ENCODE measurements at regions not wholly inside any gene's neighbourhood (a gene's known extent, or its start where the extent isn't known, plus 50 kb on each side); places are given as distances from the start of the nearest gene placed in this dataset.

GRCh38 chr2:193076995-193077394 is 882.3 kb upstream of the TMEFF2 start:
- TF ChIP-seq CTCF (IDR thresholded peaks at IDR 0.05; ENCODE audit: low read depth, low read length) (no peak), EZH2phosphoT487 (IDR thresholded peaks at IDR 0.05; ENCODE audit: low read depth) (no peak)
